ENCODE measurements at regions not wholly inside any gene's neighbourhood (a gene's known extent, or its start where the extent isn't known, plus 50 kb on each side); places are given as distances from the start of the nearest gene placed in this dataset.

DNA sequence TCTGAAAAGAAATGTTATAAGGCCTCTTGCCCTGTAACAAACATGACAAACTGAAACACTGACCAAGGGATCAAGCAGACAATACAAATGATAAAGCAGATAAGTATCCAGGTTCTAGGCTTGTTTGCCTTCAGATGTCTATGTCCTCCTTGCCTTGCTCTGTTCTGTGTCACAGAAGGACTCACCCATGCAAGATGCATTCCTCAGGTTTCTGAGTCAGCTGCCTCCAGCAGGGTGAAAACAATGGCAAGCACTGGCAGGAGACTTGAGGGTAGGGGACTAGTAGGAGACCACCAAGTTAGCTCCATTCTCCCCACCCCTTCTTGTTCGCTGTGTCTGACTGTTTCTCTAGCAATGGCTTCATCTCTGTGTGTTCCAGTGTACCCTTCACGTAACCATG, 76.6 kb upstream of the CXXC4 start:
- TF ChIP-seq, protein P1, sequence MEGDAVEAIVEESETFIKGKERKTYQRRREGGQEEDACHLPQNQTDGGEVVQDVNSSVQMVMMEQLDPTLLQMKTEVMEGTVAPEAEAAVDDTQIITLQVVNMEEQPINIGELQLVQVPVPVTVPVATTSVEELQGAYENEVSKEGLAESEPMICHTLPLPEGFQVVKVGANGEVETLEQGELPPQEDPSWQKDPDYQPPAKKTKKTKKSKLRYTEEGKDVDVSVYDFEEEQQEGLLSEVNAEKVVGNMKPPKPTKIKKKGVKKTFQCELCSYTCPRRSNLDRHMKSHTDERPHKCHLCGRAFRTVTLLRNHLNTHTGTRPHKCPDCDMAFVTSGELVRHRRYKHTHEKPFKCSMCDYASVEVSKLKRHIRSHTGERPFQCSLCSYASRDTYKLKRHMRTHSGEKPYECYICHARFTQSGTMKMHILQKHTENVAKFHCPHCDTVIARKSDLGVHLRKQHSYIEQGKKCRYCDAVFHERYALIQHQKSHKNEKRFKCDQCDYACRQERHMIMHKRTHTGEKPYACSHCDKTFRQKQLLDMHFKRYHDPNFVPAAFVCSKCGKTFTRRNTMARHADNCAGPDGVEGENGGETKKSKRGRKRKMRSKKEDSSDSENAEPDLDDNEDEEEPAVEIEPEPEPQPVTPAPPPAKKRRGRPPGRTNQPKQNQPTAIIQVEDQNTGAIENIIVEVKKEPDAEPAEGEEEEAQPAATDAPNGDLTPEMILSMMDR (IDR thresholded peaks at IDR 0.05; ENCODE audit: poor library complexity), result no peak
- TF ChIP-seq EZH2 (IDR thresholded peaks at IDR 0.05; ENCODE audit: borderline replicate concordance) (no peak), EZH2phosphoT487 (IDR thresholded peaks at IDR 0.05; ENCODE audit: low read depth, severe bottlenecking, unreplicated experiment) (no peak)
